HCT116 (cell line): ENCODE measurements at regions not wholly inside any gene's neighbourhood (a gene's known extent, or its start where the extent isn't known, plus 50 kb on each side); places are given as distances from the start of the nearest gene placed in this dataset.

Experiments used
- ATAC-seq: fragments of 200-7000 bp; cut with Tn5 transposase; 2 replicates; pipeline ENCODE4 v1.9.1; 2020; ENCODE audit warnings: mild to moderate bottlenecking, moderate library complexity
- BruUV-seq: library from RNA; stranded (reverse); fragments of 400-500 nt; replicated peaks from 2 replicates; lab custom pipeline; 2021; lab: Mats Ljungman, UMichigan
- CTCF ChIA-PET: fragments of 300-600 bp; sonication (Branson Sonifier 250); formaldehyde crosslinking; loops from one replicate; lab custom pipeline; 2021; ENCODE audit warnings: antibody characterized with exemption; lab: Charles Lee
- POLR2A ChIA-PET: fragments of 300-600, 350-600 bp; sonication (Branson Sonifier 250); formaldehyde crosslinking; loops from one replicate; lab custom pipeline; 2021; ENCODE audit warnings: antibody characterized with exemption; lab: Charles Lee
- RAD21 ChIA-PET, 2 experiments: fragments of 300-600 bp; sonication (Branson Sonifier 250); formaldehyde crosslinking; loops; one replicate each; lab custom pipeline; 2023; ENCODE audit warnings: low total read pairs in 2 of 2; ENCODE audit not compliant: uncharacterized antibody in 2 of 2, unreplicated experiment in 2 of 2, low non-redundant PET in 1 of 2; lab: Charles Lee
- DNase-seq: peaks from one replicate; pipeline ENCODE4 v3.0.0-alpha.2; 2010; ENCODE audit warnings: low read depth, low spot score
- H2AFZ ChIP-seq: fragments of 200-600 bp; shearing (Covaris generic), sonication (generic); 2 replicates; pipeline ENCODE4 v1.6.1; 2017; ENCODE audit warnings: low read depth, mixed run types, mixed read lengths, antibody characterized with exemption, low read length; ENCODE audit not compliant: poor library complexity, severe bottlenecking
- H3K27ac ChIP-seq: 2 replicates; pipeline ENCODE4 v1.5.1; 2012; ENCODE audit warnings: low read depth, low read length
- H3K27me3 ChIP-seq: fragments of 200-600 bp; sonication (generic); 2 replicates; pipeline ENCODE4 v1.6.1; 2016; ENCODE audit warnings: mixed run types, low read length, mixed read lengths; ENCODE audit not compliant: insufficient read depth
- H3K36me3 ChIP-seq, 2 experiments: fragments of 200-500 bp in 1 of 2; fragments of 200-600 bp in 1 of 2; sonication (Bioruptor generic) in 1 of 2; sonication (generic) in 1 of 2; 2 replicates each; pipeline versions ENCODE4 v1.5.1 to v1.6.1; 2014 to 2016; ENCODE audit warnings: low read length in 2 of 2, inconsistent platforms in 1 of 2, mixed read lengths in 1 of 2, mixed run types in 1 of 2; ENCODE audit not compliant: insufficient read depth in 2 of 2, control insufficient read depth in 1 of 2
- H3K4me1 ChIP-seq, 2 experiments: fragments of 200-600 bp in 1 of 2; sonication (generic) in 1 of 2; 2 replicates each; pipeline versions ENCODE4 v1.5.1 to v1.6.1; 2012 to 2017; ENCODE audit warnings: low read length in 2 of 2, inconsistent platforms in 1 of 2, mild to moderate bottlenecking in 1 of 2, mixed read lengths in 1 of 2, mixed run types in 1 of 2, moderate library complexity in 1 of 2; ENCODE audit not compliant: insufficient read depth in 2 of 2, control insufficient read depth in 1 of 2
- H3K4me2 ChIP-seq: fragments of 200-600 bp; sonication (generic); 2 replicates; pipeline ENCODE4 v1.6.1; 2017; ENCODE audit warnings: mixed run types, low read length, mixed read lengths
- H3K4me3 ChIP-seq, 2 experiments: fragments of 200-600 bp in 1 of 2; sonication (generic) in 1 of 2; replicated peaks in 1 of 2; 2 replicates each; pipeline ENCODE4 v1.5.1; 2011 to 2016; ENCODE audit warnings: low read length in 2 of 2, control low read depth in 1 of 2, low read depth in 1 of 2, mild to moderate bottlenecking in 1 of 2, mixed read lengths in 1 of 2, mixed run types in 1 of 2
- H3K79me2 ChIP-seq: fragments of 200-600 bp; sonication (generic); 2 replicates; pipeline ENCODE4 v1.6.1; 2017; ENCODE audit warnings: mild to moderate bottlenecking, mixed run types, low read length, moderate library complexity, mixed read lengths; ENCODE audit not compliant: insufficient read depth
- H3K9ac ChIP-seq: fragments of 200-600 bp; sonication (generic); 2 replicates; pipeline ENCODE4 v1.6.1; 2016; ENCODE audit warnings: low read length, mixed read lengths
- H3K9me2 ChIP-seq: fragments of 200-600 bp; sonication (generic), shearing (Covaris generic); 2 replicates; pipeline ENCODE4 v1.6.1; 2017; ENCODE audit warnings: mixed run types, mild to moderate bottlenecking, moderate library complexity; ENCODE audit not compliant: insufficient read depth
- H3K9me3 ChIP-seq, 2 experiments: fragments of 200-500 bp in 1 of 2; fragments of 200-600 bp in 1 of 2; sonication (Bioruptor generic) in 1 of 2; sonication (generic) in 1 of 2; 2 replicates each; pipeline ENCODE4 v1.6.1; 2014 to 2017; ENCODE audit warnings: low read length in 2 of 2, mixed read lengths in 2 of 2, inconsistent platforms in 1 of 2, low read depth in 1 of 2, mild to moderate bottlenecking in 1 of 2, mixed run types in 1 of 2, moderate library complexity in 1 of 2; ENCODE audit not compliant: control insufficient read depth in 1 of 2, insufficient read depth in 1 of 2
- H4K20me1 ChIP-seq: fragments of 200-600 bp; sonication (generic), shearing (Covaris generic); 2 replicates; pipeline ENCODE4 v1.6.1; 2017; ENCODE audit warnings: mixed run types, mild to moderate bottlenecking, moderate library complexity; ENCODE audit not compliant: insufficient read depth
- CTCF ChIP-seq, 3 experiments: fragments of 200-600 bp in 1 of 3; sonication (generic) in 1 of 3; IDR thresholded peaks in 2 of 3; conservative IDR thresholded peaks in 1 of 3; 2 replicates each; pipeline ENCODE4 v1.5.1; 2012 to 2017; ENCODE audit warnings: low read depth in 2 of 3, low read length in 2 of 3, antibody characterized with exemption in 1 of 3, borderline replicate concordance in 1 of 3, control low read depth in 1 of 3, mild to moderate bottlenecking in 1 of 3, mixed read lengths in 1 of 3, mixed run types in 1 of 3, moderate library complexity in 1 of 3; ENCODE audit not compliant: insufficient read depth in 1 of 3
- ELF1 ChIP-seq: IDR thresholded peaks from 2 replicates; pipeline ENCODE4 v1.6.1; 2012; ENCODE audit warnings: low read depth, borderline replicate concordance
- EZH2 ChIP-seq: fragments of 200-600 bp; sonication (generic); IDR thresholded peaks from 2 replicates; pipeline ENCODE4 v1.6.1; 2017; ENCODE audit warnings: antibody characterized with exemption, mixed run types
- EZH2phosphoT487 ChIP-seq: fragments of 200-600 bp; IDR thresholded peaks from 2 replicates; pipeline ENCODE4 v1.6.1; 2018; ENCODE audit warnings: antibody characterized with exemption, borderline replicate concordance
- JUND ChIP-seq: IDR thresholded peaks from 2 replicates; pipeline ENCODE4 v1.6.1; 2012
- POLR2A ChIP-seq: IDR thresholded peaks from 2 replicates; pipeline ENCODE4 v1.7.0; 2011; ENCODE audit warnings: borderline replicate concordance; ENCODE audit not compliant: insufficient read depth, insufficient read length; ENCODE audit errors: extremely low read depth
- POLR2AphosphoS5 ChIP-seq: IDR thresholded peaks from 2 replicates; pipeline ENCODE4 v1.6.1; 2011; ENCODE audit warnings: mild to moderate bottlenecking, low read depth, low read length, moderate library complexity
- SIN3A ChIP-seq: IDR thresholded peaks from 2 replicates; pipeline ENCODE4 v1.6.1; 2012; ENCODE audit warnings: low read depth
- SP1 ChIP-seq: IDR thresholded peaks from 2 replicates; pipeline ENCODE4 v1.6.1; 2012; ENCODE audit warnings: low read depth
- TCF7L2 ChIP-seq: IDR thresholded peaks from 2 replicates; pipeline ENCODE4 v1.7.0; 2011; ENCODE audit warnings: borderline replicate concordance, inconsistent platforms; ENCODE audit not compliant: insufficient read depth, insufficient read length; ENCODE audit errors: extremely low read depth
- YY1 ChIP-seq: IDR thresholded peaks from 2 replicates; pipeline ENCODE4 v1.6.1; 2011; ENCODE audit warnings: low read length, low read depth, moderate library complexity, mild to moderate bottlenecking; ENCODE audit not compliant: insufficient replicate concordance; ENCODE audit errors: extremely low read depth
- ZFX ChIP-seq: fragments of 450-650 bp; IDR thresholded peaks from 2 replicates; pipeline ENCODE4 v1.6.1; 2017
- ZNF274 ChIP-seq: fragments of 200-500 bp; sonication (Bioruptor generic); IDR thresholded peaks from 2 replicates; pipeline ENCODE4 v1.6.1; 2014; ENCODE audit warnings: mild to moderate bottlenecking, low read depth, low read length, inconsistent platforms
- intact Hi-C: fragments of 100-400 bp; cut with micrococcal nuclease; formaldehyde crosslinking; loops from 2 replicates; pipeline ENCODE4 v1.10.0; 2022
- TF ChIP-seq, protein P1 (sequence below): IDR thresholded peaks from 2 replicates; pipeline ENCODE4 v1.6.1; 2012; ENCODE audit warnings: low read depth
- TF ChIP-seq, protein P2 (sequence below): IDR thresholded peaks from 2 replicates; pipeline ENCODE4 v1.6.1; 2012

- DNase-seq (no peak), ATAC-seq (no peak)
- Histone ChIP-seq H3K4me1 (no peaks in the 10 kb centered on the region), H2AFZ (peak overlapping the region; percentile 65), H3K9me2 (no peaks in the 10 kb centered on the region), H3K27me3 (no peaks in the 10 kb centered on the region), H3K9ac (no peak overlapping the region), H3K36me3 (no peaks in the 10 kb centered on the region), H3K4me3 (no peak overlapping the region), H3K27ac (no peak overlapping the region), H3K9me3 (no peaks in the 10 kb centered on the region), H3K4me2 (no peak overlapping the region), H3K79me2 (no peaks in the 10 kb centered on the region), H4K20me1 (no peaks in the 10 kb centered on the region)
- ChIA-PET CTCF (no interaction called here), RAD21 (no interaction called here), POLR2A (no interaction called here)
- TF ChIP-seq POLR2AphosphoS5 (no peak), CTCF (IDR thresholded peaks at IDR 0.05 in 2 of 3, conservative IDR thresholded peaks at IDR 0.05 in 1 of 3; ENCODE audit: borderline replicate concordance in 1 of 3, insufficient read depth in 1 of 3, low read depth in 2 of 3, low read length in 2 of 3) (0 out of 6 replicates have a peak, but pooled peaks of 1 of the 3 experiments have one; percentile 8), TCF7L2 (no peak), ZFX (no peak)
- intact Hi-C loops: no loop called here
- no TSS peak for BruUV-seq
These were observed 282.7 kb downstream of the ANKRD50 start for GRCh38 chr4:124429746-124430250.

DNA sequence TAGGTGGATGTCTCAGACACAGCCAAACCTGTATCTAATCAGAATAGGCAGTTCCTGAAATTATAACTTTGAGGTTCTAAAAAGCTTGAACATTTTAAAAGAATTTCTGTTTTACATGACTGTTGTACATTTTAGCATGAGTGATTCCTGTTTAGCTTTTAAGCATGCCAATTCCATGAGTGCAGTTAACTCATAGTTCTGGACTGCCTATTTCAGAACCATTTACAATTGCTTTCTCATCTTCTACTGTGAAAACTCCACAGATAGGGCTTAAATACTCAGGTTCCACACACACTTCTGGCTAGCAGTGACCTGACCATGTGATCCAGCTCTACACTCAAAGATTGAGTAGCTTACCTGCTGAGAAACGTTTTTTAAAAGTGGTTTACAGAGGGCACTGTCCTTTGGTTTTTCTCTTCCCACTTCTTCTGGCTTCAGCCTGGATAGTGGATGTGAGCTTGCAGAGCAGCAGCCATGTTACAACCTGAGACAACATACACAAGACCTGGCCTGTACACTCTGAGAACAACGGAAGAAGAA is 280.8 kb downstream of the ANKRD50 start:
- Histone ChIP-seq H2AFZ (no peak overlapping the region), H3K9me2 (no peaks in the 10 kb centered on the region), H3K9ac (no peak overlapping the region), H3K4me1 (no peaks in the 10 kb centered on the region), H3K9me3 (no peaks in the 10 kb centered on the region), H3K27me3 (no peaks in the 10 kb centered on the region), H3K36me3 (no peaks in the 10 kb centered on the region), H3K4me3 (no peak overlapping the region), H3K4me2 (no peak overlapping the region), H4K20me1 (no peaks in the 10 kb centered on the region), H3K79me2 (no peaks in the 10 kb centered on the region), H3K27ac (no peak overlapping the region)
- POLR2A ChIA-PET: no interaction called here
- intact Hi-C loops: no loop called here
- BruUV-seq: no TSS peak
- RAD21 ChIA-PET: no interaction called here
- ATAC-seq: no peak
- no peak for DNase-seq
- CTCF ChIA-PET: no interaction called here
- TF ChIP-seq POLR2A (no peak), ZFX (no peak), ELF1 (no peak), JUND (no peak), SP1 (no peak), SIN3A (no peak), ZNF274 (no peak), YY1 (no peak), EZH2phosphoT487 (no peak), POLR2AphosphoS5 (no peak), EZH2 (no peak)
- TF ChIP-seq, protein P1, sequence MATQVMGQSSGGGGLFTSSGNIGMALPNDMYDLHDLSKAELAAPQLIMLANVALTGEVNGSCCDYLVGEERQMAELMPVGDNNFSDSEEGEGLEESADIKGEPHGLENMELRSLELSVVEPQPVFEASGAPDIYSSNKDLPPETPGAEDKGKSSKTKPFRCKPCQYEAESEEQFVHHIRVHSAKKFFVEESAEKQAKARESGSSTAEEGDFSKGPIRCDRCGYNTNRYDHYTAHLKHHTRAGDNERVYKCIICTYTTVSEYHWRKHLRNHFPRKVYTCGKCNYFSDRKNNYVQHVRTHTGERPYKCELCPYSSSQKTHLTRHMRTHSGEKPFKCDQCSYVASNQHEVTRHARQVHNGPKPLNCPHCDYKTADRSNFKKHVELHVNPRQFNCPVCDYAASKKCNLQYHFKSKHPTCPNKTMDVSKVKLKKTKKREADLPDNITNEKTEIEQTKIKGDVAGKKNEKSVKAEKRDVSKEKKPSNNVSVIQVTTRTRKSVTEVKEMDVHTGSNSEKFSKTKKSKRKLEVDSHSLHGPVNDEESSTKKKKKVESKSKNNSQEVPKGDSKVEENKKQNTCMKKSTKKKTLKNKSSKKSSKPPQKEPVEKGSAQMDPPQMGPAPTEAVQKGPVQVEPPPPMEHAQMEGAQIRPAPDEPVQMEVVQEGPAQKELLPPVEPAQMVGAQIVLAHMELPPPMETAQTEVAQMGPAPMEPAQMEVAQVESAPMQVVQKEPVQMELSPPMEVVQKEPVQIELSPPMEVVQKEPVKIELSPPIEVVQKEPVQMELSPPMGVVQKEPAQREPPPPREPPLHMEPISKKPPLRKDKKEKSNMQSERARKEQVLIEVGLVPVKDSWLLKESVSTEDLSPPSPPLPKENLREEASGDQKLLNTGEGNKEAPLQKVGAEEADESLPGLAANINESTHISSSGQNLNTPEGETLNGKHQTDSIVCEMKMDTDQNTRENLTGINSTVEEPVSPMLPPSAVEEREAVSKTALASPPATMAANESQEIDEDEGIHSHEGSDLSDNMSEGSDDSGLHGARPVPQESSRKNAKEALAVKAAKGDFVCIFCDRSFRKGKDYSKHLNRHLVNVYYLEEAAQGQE: no peak
- TF ChIP-seq, protein P2, sequence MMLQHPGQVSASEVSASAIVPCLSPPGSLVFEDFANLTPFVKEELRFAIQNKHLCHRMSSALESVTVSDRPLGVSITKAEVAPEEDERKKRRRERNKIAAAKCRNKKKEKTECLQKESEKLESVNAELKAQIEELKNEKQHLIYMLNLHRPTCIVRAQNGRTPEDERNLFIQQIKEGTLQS: no peak
